HG03469 (cell line): ENCODE measurements at regions not wholly inside any gene's neighbourhood (a gene's known extent, or its start where the extent isn't known, plus 50 kb on each side); places are given as distances from the start of the nearest gene placed in this dataset.
"Not testable (repeated sequence)": the region's sequence is repeated elsewhere in the genome, so short reads cannot be mapped to it uniquely, and the experiment has no call there.

Source experiments
- ATAC-seq: cut with Tn5 transposase; IDR thresholded peaks from one replicate; pipeline ENCODE4 v1.9.1; 2021; ENCODE audit warnings: mild to moderate bottlenecking, moderate library complexity, moderate number of reproducible peaks; ENCODE audit not compliant: unreplicated experiment

- ATAC-seq, result not testable (repeated sequence)
These were observed 232.9 kb upstream of the RASGRP1 start for GRCh38 chr15:38797506-38797905.

- not testable (repeated sequence) for ATAC-seq
These were observed 234.6 kb upstream of the RASGRP1 start for GRCh38 chr15:38799202-38799601.

- ATAC-seq, result no peak
These were observed 245.0 kb upstream of the RASGRP1 start for GRCh38 chr15:38809621-38810020.

- no peak for ATAC-seq
These were observed 246.1 kb upstream of the RASGRP1 start for GRCh38 chr15:38810686-38811085.

- ATAC-seq, result not testable (repeated sequence)
These were observed 249.6 kb upstream of the RASGRP1 start for GRCh38 chr15:38814254-38814653.

- ATAC-seq, result no peak
These were observed 250.3 kb upstream of the RASGRP1 start for GRCh38 chr15:38814891-38815290.

GRCh38 chr15:38817427-38818156 lies 253.0 kb upstream of the RASGRP1 start:
- ATAC-seq, result peak; percentile 91

- ATAC-seq, result no peak
These were observed 253.7 kb upstream of the RASGRP1 start for GRCh38 chr15:38818157-38818790.

GRCh38 chr15:38819387-38819950 lies 254.9 kb upstream of the RASGRP1 start:
- no peak for ATAC-seq

- no peak for ATAC-seq
These were observed 258.6 kb upstream of the RASGRP1 start for GRCh38 chr15:38823263-38823662.

GRCh38 chr15:38824719-38825118 lies 260.1 kb upstream of the RASGRP1 start:
- no peak for ATAC-seq

GRCh38 chr15:38826880-38827279 lies 262.3 kb upstream of the RASGRP1 start:
- no peak for ATAC-seq

- no peak for ATAC-seq
These were observed 263.5 kb upstream of the RASGRP1 start for GRCh38 chr15:38828031-38828532.

GRCh38 chr15:38829086-38829485 lies 264.5 kb upstream of the RASGRP1 start:
- no peak for ATAC-seq

GRCh38 chr15:38842226-38842625 lies 277.6 kb upstream of the RASGRP1 start:
- no peak for ATAC-seq

- ATAC-seq, result no peak
These were observed 278.5 kb upstream of the RASGRP1 start for GRCh38 chr15:38843051-38843501.

- ATAC-seq, result no peak
These were observed 279.3 kb upstream of the RASGRP1 start for GRCh38 chr15:38843736-38844590.

GRCh38 chr15:38844736-38845135 lies 280.1 kb upstream of the RASGRP1 start:
- ATAC-seq, result no peak

GRCh38 chr15:38846346-38846745 lies 281.7 kb upstream of the RASGRP1 start:
- no peak for ATAC-seq

GRCh38 chr15:38847666-38848065 lies 283.1 kb upstream of the RASGRP1 start:
- ATAC-seq, result no peak

- no peak for ATAC-seq
These were observed 284.4 kb upstream of the RASGRP1 start for GRCh38 chr15:38849046-38849445.
